Fibroblast of villous mesenchyme (primary cell): ENCODE measurements at regions not wholly inside any gene's neighbourhood (a gene's known extent, or its start where the extent isn't known, plus 50 kb on each side); places are given as distances from the start of the nearest gene placed in this dataset.

Experiments used
- DNase-seq: peaks from one replicate; pipeline ENCODE4 v3.0.0-alpha.2; 2010; ENCODE audit warnings: low read depth
- H3K4me3 ChIP-seq: 2 replicates; pipeline ENCODE4 v1.5.1; 2011; ENCODE audit warnings: low read depth, mild to moderate bottlenecking, low read length
- CTCF ChIP-seq: IDR thresholded peaks from 2 replicates; pipeline ENCODE4 v1.5.1; 2012; ENCODE audit warnings: low read depth, mild to moderate bottlenecking, low read length; ENCODE audit not compliant: insufficient read depth

GRCh38 chr3:89787979-89788378 is 680.6 kb downstream of the EPHA3 start:
- no peak for DNase-seq
- no peak for TF ChIP-seq CTCF
- H3K4me3 ChIP-seq: no peak overlapping the region

GRCh38 chr3:89795506-89795905 is 688.1 kb downstream of the EPHA3 start:
- no peak for TF ChIP-seq CTCF
- DNase-seq: no peak
- no peak overlapping the region for H3K4me3 ChIP-seq

- no peak overlapping the region for H3K4me3 ChIP-seq
- no peak for DNase-seq
- TF ChIP-seq CTCF: no peak
Observed at GRCh38 chr3:89802881-89803280, 695.5 kb downstream of the EPHA3 start.

GRCh38 chr3:89803711-89804110 is 696.3 kb downstream of the EPHA3 start:
- TF ChIP-seq CTCF: no peak
- no peak overlapping the region for H3K4me3 ChIP-seq
- no peak for DNase-seq

- no peak for TF ChIP-seq CTCF
- no peak overlapping the region for H3K4me3 ChIP-seq
- DNase-seq: no peak
Observed at GRCh38 chr3:89806166-89806565, 698.7 kb downstream of the EPHA3 start.

- no peak for DNase-seq
- TF ChIP-seq CTCF: no peak
- no peak overlapping the region for H3K4me3 ChIP-seq
Observed at GRCh38 chr3:89808680-89809197, 701.3 kb downstream of the EPHA3 start.

GRCh38 chr3:89813500-89813899 is 706.1 kb downstream of the EPHA3 start:
- H3K4me3 ChIP-seq: no peak overlapping the region
- DNase-seq: no peak
- TF ChIP-seq CTCF: no peak
